ENCODE measurements at regions not wholly inside any gene's neighbourhood (a gene's known extent, or its start where the extent isn't known, plus 50 kb on each side); places are given as distances from the start of the nearest gene placed in this dataset.
A peak's percentile ranks its signal among the peaks of the same experiment; 100 is the strongest.

GRCh38 chrX:134747006-134747405 is 50.0 kb downstream of the PABIR2 start:
- no peak for DNase-seq (ENCODE audit: low read depth in 2 of 3, low spot score in 2 of 3)

- DNase-seq (ENCODE audit: low read depth in 2 of 3, low spot score in 2 of 3) = no peak
Observed at GRCh38 chrX:134746410-134746785, 50.6 kb downstream of the PABIR2 start.

GRCh38 chrX:134745636-134746409 is 51.2 kb downstream of the PABIR2 start:
- DNase-seq (ENCODE audit: low read depth in 2 of 3, low spot score in 2 of 3) = no peak

GRCh38 chrX:134743091-134743490 is 53.9 kb downstream of the PABIR2 start:
- DNase-seq (ENCODE audit: low read depth in 2 of 3, low spot score in 2 of 3) = no peak

GRCh38 chrX:134742573-134742972 is 54.4 kb downstream of the PABIR2 start:
- no peak for DNase-seq (ENCODE audit: low read depth in 2 of 3, low spot score in 2 of 3)

- no peak for DNase-seq (ENCODE audit: low read depth in 2 of 3, low spot score in 2 of 3)
Observed at GRCh38 chrX:134741746-134742145, 55.3 kb downstream of the PABIR2 start.

GRCh38 chrX:134738986-134739740 is 57.8 kb downstream of the PABIR2 start:
- DNase-seq (ENCODE audit: low read depth in 2 of 3, low spot score in 2 of 3) = no peak

- DNase-seq (ENCODE audit: low read depth in 2 of 3, low spot score in 2 of 3) = no peak
Observed at GRCh38 chrX:134738445-134738844, 58.6 kb downstream of the PABIR2 start.

GRCh38 chrX:134737721-134738369 is 59.2 kb downstream of the PABIR2 start:
- no peak for DNase-seq (ENCODE audit: low read depth in 2 of 3, low spot score in 2 of 3)

GRCh38 chrX:134737061-134737460 is 59.9 kb downstream of the PABIR2 start:
- DNase-seq (ENCODE audit: low read depth in 2 of 3, low spot score in 2 of 3) = no peak

GRCh38 chrX:134736356-134736755 is 60.6 kb downstream of the PABIR2 start:
- no peak for DNase-seq (ENCODE audit: low read depth in 2 of 3, low spot score in 2 of 3)

GRCh38 chrX:134735015-134735414 is 62.0 kb downstream of the PABIR2 start:
- no peak for DNase-seq (ENCODE audit: low read depth in 2 of 3, low spot score in 2 of 3)

GRCh38 chrX:134734466-134734952 is 62.5 kb downstream of the PABIR2 start:
- no peak for DNase-seq (ENCODE audit: low read depth in 2 of 3, low spot score in 2 of 3)

- no peak for DNase-seq (ENCODE audit: low read depth in 2 of 3, low spot score in 2 of 3)
Observed at GRCh38 chrX:134733591-134733990, 63.4 kb downstream of the PABIR2 start.

GRCh38 chrX:134732676-134733075 is 64.3 kb downstream of the PABIR2 start:
- DNase-seq (ENCODE audit: low read depth in 2 of 3, low spot score in 2 of 3) = no peak

- no peak for DNase-seq (ENCODE audit: low read depth in 2 of 3, low spot score in 2 of 3)
Observed at GRCh38 chrX:134732152-134732551, 64.9 kb downstream of the PABIR2 start.

- no peak for DNase-seq (ENCODE audit: low read depth in 2 of 3, low spot score in 2 of 3)
Observed at GRCh38 chrX:134727363-134727762, 69.1 kb upstream of the PLAC1 start.

GRCh38 chrX:134725103-134725690 is 66.9 kb upstream of the PLAC1 start:
- DNase-seq (ENCODE audit: low read depth in 2 of 3, low spot score in 2 of 3) = no peak

GRCh38 chrX:134721766-134722532 is 63.7 kb upstream of the PLAC1 start:
- no peak for DNase-seq (ENCODE audit: low read depth in 2 of 3, low spot score in 2 of 3)

GRCh38 chrX:134718966-134719317 is 60.7 kb upstream of the PLAC1 start:
- peak in 2 of 3 donors; percentile 24 to 65 for DNase-seq (ENCODE audit: low read depth in 2 of 3, low spot score in 2 of 3)

All from hematopoietic multipotent progenitor cell (in vitro differentiated cells).